HepG2 (cell line): ENCODE measurements at regions not wholly inside any gene's neighbourhood (a gene's known extent, or its start where the extent isn't known, plus 50 kb on each side); places are given as distances from the start of the nearest gene placed in this dataset.
"Not testable (repeated sequence)": the region's sequence is repeated elsewhere in the genome, so short reads cannot be mapped to it uniquely, and the experiment has no call there.

Experiments
- EZH2 ChIP-seq: conservative IDR thresholded peaks from 2 replicates; pipeline ENCODE4 v1.6.1; 2012; ENCODE audit warnings: mild to moderate bottlenecking, low read depth, low read length, moderate library complexity
- HINFP ChIP-seq: sonication (generic); formaldehyde crosslinking; IDR thresholded peaks from 2 replicates; pipeline ENCODE4 v1.4.0; 2020; ENCODE audit warnings: low read depth, mild to moderate bottlenecking, missing genetic modification reagents
- SMARCC2 ChIP-seq: fragments of 450-650 bp; IDR thresholded peaks from 2 replicates; pipeline ENCODE4 v1.6.1; 2017; ENCODE audit warnings: antibody characterized with exemption, mild to moderate bottlenecking
- TAF1 ChIP-seq: sonication (generic); formaldehyde crosslinking; IDR thresholded peaks from 2 replicates; pipeline ENCODE4 v1.4.0; 2020; ENCODE audit warnings: missing genetic modification reagents
- ZC3H4 ChIP-seq: sonication (generic); formaldehyde crosslinking; IDR thresholded peaks from 2 replicates; pipeline ENCODE4 v1.4.0; 2020; ENCODE audit warnings: missing genetic modification reagents, borderline replicate concordance
- ZNF607 ChIP-seq: sonication (generic); formaldehyde crosslinking; IDR thresholded peaks from 2 replicates; pipeline ENCODE4 v1.5.1; 2020; ENCODE audit warnings: missing genetic modification reagents, mild to moderate bottlenecking, borderline replicate concordance
- ZSCAN31 ChIP-seq: sonication (generic); formaldehyde crosslinking; IDR thresholded peaks from 2 replicates; pipeline ENCODE4 v1.5.0; 2020; ENCODE audit warnings: low read depth, mild to moderate bottlenecking, missing genetic modification reagents
- TF ChIP-seq, protein P1 (sequence below), 2 experiments: sonication (generic) in 1 of 2; formaldehyde crosslinking in 1 of 2; IDR thresholded peaks; 2 replicates each; pipeline versions ENCODE4 v1.4.0 to v1.6.1; 2016 to 2020; ENCODE audit warnings: borderline replicate concordance in 1 of 2, low read depth in 1 of 2, mild to moderate bottlenecking in 1 of 2, missing genetic modification reagents in 1 of 2

- TF ChIP-seq SMARCC2; HINFP (CRISPR knock-in tag); ZSCAN31 (CRISPR knock-in tag); ZNF607 (CRISPR knock-in tag); EZH2; ZC3H4; TAF1 (CRISPR knock-in tag): not testable (repeated sequence)
- TF ChIP-seq, protein P1, sequence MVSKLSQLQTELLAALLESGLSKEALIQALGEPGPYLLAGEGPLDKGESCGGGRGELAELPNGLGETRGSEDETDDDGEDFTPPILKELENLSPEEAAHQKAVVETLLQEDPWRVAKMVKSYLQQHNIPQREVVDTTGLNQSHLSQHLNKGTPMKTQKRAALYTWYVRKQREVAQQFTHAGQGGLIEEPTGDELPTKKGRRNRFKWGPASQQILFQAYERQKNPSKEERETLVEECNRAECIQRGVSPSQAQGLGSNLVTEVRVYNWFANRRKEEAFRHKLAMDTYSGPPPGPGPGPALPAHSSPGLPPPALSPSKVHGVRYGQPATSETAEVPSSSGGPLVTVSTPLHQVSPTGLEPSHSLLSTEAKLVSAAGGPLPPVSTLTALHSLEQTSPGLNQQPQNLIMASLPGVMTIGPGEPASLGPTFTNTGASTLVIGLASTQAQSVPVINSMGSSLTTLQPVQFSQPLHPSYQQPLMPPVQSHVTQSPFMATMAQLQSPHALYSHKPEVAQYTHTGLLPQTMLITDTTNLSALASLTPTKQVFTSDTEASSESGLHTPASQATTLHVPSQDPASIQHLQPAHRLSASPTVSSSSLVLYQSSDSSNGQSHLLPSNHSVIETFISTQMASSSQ (IDR thresholded peaks at IDR 0.05; ENCODE audit: low read depth), result not testable (repeated sequence)
- TF ChIP-seq, protein P1 (CRISPR knock-in tag; IDR thresholded peaks at IDR 0.05; ENCODE audit: borderline replicate concordance), result not testable (repeated sequence)
Observed at GRCh38 chr7:63066235-63066634, 932.4 kb upstream of the ZNF722 start.
